Neural progenitor cell (in vitro differentiated cells): ENCODE measurements at regions not wholly inside any gene's neighbourhood (a gene's known extent, or its start where the extent isn't known, plus 50 kb on each side); places are given as distances from the start of the nearest gene placed in this dataset.

Experiments
- EZH2 ChIP-seq: fragments of 200-600 bp; sonication (generic); IDR thresholded peaks from 2 replicates; pipeline ENCODE4 v1.6.1; 2017; ENCODE audit warnings: antibody characterized with exemption, mild to moderate bottlenecking, moderate library complexity
- TF ChIP-seq, protein P1 (sequence below): fragments of 200-600 bp; sonication (generic); IDR thresholded peaks from 2 replicates; pipeline ENCODE4 v1.5.1; 2017; ENCODE audit warnings: antibody characterized with exemption, mild to moderate bottlenecking

DNA sequence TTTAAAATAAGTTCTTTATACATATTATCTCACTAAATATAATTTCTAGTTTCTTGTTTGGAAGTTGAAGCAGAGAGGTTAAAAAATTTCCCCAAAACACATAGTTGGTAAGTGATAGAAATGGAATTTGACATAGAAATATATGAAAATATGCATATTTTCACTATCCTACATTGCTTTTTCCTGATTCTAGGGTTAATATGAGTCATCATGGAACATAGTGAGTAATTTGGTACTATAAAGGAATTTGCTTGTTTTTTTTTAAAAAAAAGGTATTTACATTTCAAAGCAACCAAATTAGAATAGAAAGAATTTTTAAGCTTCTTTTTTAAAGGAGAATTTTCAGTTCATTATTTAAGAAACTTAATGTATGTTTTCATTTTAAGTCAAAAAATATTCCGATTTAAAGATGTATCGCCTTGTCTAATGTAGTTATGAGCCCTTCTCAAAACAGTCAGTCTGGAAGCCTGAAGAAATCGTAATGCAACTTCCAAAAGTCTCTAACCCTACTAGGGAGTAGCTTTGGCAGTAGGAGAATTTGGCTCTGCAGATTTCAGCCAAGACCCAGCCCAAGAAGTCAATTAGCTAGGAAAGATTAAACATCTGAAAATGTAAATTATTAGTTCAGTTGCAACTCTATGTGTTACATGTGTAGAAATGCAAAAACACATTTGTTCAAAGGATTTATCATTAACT, 147.3 kb downstream of the RDH14 start:
- TF ChIP-seq, protein P1, sequence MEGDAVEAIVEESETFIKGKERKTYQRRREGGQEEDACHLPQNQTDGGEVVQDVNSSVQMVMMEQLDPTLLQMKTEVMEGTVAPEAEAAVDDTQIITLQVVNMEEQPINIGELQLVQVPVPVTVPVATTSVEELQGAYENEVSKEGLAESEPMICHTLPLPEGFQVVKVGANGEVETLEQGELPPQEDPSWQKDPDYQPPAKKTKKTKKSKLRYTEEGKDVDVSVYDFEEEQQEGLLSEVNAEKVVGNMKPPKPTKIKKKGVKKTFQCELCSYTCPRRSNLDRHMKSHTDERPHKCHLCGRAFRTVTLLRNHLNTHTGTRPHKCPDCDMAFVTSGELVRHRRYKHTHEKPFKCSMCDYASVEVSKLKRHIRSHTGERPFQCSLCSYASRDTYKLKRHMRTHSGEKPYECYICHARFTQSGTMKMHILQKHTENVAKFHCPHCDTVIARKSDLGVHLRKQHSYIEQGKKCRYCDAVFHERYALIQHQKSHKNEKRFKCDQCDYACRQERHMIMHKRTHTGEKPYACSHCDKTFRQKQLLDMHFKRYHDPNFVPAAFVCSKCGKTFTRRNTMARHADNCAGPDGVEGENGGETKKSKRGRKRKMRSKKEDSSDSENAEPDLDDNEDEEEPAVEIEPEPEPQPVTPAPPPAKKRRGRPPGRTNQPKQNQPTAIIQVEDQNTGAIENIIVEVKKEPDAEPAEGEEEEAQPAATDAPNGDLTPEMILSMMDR: no peak
- no peak for TF ChIP-seq EZH2
